ENCODE measurements at regions not wholly inside any gene's neighbourhood (a gene's known extent, or its start where the extent isn't known, plus 50 kb on each side); places are given as distances from the start of the nearest gene placed in this dataset.

- H3K4me1 ChIP-seq (ENCODE audit: control insufficient read depth, insufficient read depth, low read length, poor library complexity, severe bottlenecking), result no peaks in the 10 kb centered on the region
- no peak overlapping the region for H3K27ac ChIP-seq (ENCODE audit: insufficient read depth, low read length, poor library complexity, severe bottlenecking)
- no peaks in the 10 kb centered on the region for H3K9me3 ChIP-seq (ENCODE audit: control insufficient read depth, low read length)
- H3K4me3 ChIP-seq (ENCODE audit: insufficient read depth, low read depth, low read length, poor library complexity, severe bottlenecking), result no peak overlapping the region
- no peak for DNase-seq
- no peaks in the 10 kb centered on the region for H3K36me3 ChIP-seq (ENCODE audit: control insufficient read depth, insufficient read depth, low read length)
- no peaks in the 10 kb centered on the region for H3K27me3 ChIP-seq (replicated peaks; ENCODE audit: control insufficient read depth, insufficient read depth, low read length, poor library complexity, severe bottlenecking)
Measured at GRCh38 chr13:65830411-65831205, 1399.5 kb downstream of the PCDH9 start.

GRCh38 chr13:65829241-65830008 lies 1400.7 kb downstream of the PCDH9 start:
- Histone ChIP-seq H3K4me1 (ENCODE audit: control insufficient read depth, insufficient read depth, low read length, poor library complexity, severe bottlenecking) (no peaks in the 10 kb centered on the region), H3K9me3 (ENCODE audit: control insufficient read depth, low read length) (no peaks in the 10 kb centered on the region), H3K36me3 (ENCODE audit: control insufficient read depth, insufficient read depth, low read length) (no peaks in the 10 kb centered on the region), H3K27me3 (replicated peaks; ENCODE audit: control insufficient read depth, insufficient read depth, low read length, poor library complexity, severe bottlenecking) (no peaks in the 10 kb centered on the region), H3K4me3 (ENCODE audit: insufficient read depth, low read depth, low read length, poor library complexity, severe bottlenecking) (no peak overlapping the region), H3K27ac (ENCODE audit: insufficient read depth, low read length, poor library complexity, severe bottlenecking) (no peak overlapping the region)
- no peak for DNase-seq

- no peaks in the 10 kb centered on the region for H3K9me3 ChIP-seq (ENCODE audit: control insufficient read depth, low read length)
- H3K27me3 ChIP-seq (replicated peaks; ENCODE audit: control insufficient read depth, insufficient read depth, low read length, poor library complexity, severe bottlenecking), result no peaks in the 10 kb centered on the region
- H3K4me1 ChIP-seq (ENCODE audit: control insufficient read depth, insufficient read depth, low read length, poor library complexity, severe bottlenecking), result no peaks in the 10 kb centered on the region
- no peak for DNase-seq
- no peaks in the 10 kb centered on the region for H3K36me3 ChIP-seq (ENCODE audit: control insufficient read depth, insufficient read depth, low read length)
- no peak overlapping the region for H3K4me3 ChIP-seq (ENCODE audit: insufficient read depth, low read depth, low read length, poor library complexity, severe bottlenecking)
- H3K27ac ChIP-seq (ENCODE audit: insufficient read depth, low read length, poor library complexity, severe bottlenecking), result no peak overlapping the region
Measured at GRCh38 chr13:65826657-65827056, 1403.5 kb downstream of the PCDH9 start.

- Histone ChIP-seq H3K4me1 (ENCODE audit: control insufficient read depth, insufficient read depth, low read length, poor library complexity, severe bottlenecking) (no peaks in the 10 kb centered on the region), H3K4me3 (ENCODE audit: insufficient read depth, low read depth, low read length, poor library complexity, severe bottlenecking) (no peak overlapping the region), H3K9me3 (ENCODE audit: control insufficient read depth, low read length) (no peaks in the 10 kb centered on the region), H3K27ac (ENCODE audit: insufficient read depth, low read length, poor library complexity, severe bottlenecking) (no peak overlapping the region), H3K27me3 (replicated peaks; ENCODE audit: control insufficient read depth, insufficient read depth, low read length, poor library complexity, severe bottlenecking) (no peaks in the 10 kb centered on the region), H3K36me3 (ENCODE audit: control insufficient read depth, insufficient read depth, low read length) (no peaks in the 10 kb centered on the region)
- no peak for DNase-seq
Measured at GRCh38 chr13:65825039-65825438, 1405.1 kb downstream of the PCDH9 start.

- H3K9me3 ChIP-seq (ENCODE audit: control insufficient read depth, low read length), result no peaks in the 10 kb centered on the region
- H3K36me3 ChIP-seq (ENCODE audit: control insufficient read depth, insufficient read depth, low read length), result no peaks in the 10 kb centered on the region
- DNase-seq, result no peak
- H3K4me1 ChIP-seq (ENCODE audit: control insufficient read depth, insufficient read depth, low read length, poor library complexity, severe bottlenecking), result no peaks in the 10 kb centered on the region
- no peak overlapping the region for H3K4me3 ChIP-seq (ENCODE audit: insufficient read depth, low read depth, low read length, poor library complexity, severe bottlenecking)
- H3K27ac ChIP-seq (ENCODE audit: insufficient read depth, low read length, poor library complexity, severe bottlenecking), result no peak overlapping the region
- H3K27me3 ChIP-seq (replicated peaks; ENCODE audit: control insufficient read depth, insufficient read depth, low read length, poor library complexity, severe bottlenecking), result no peaks in the 10 kb centered on the region
Measured at GRCh38 chr13:65808061-65808460, 1422.1 kb downstream of the PCDH9 start.

GRCh38 chr13:65803530-65804392 lies 1426.4 kb downstream of the PCDH9 start:
- no peaks in the 10 kb centered on the region for H3K4me1 ChIP-seq (ENCODE audit: control insufficient read depth, insufficient read depth, low read length, poor library complexity, severe bottlenecking)
- H3K36me3 ChIP-seq (ENCODE audit: control insufficient read depth, insufficient read depth, low read length), result no peaks in the 10 kb centered on the region
- no peaks in the 10 kb centered on the region for H3K27me3 ChIP-seq (replicated peaks; ENCODE audit: control insufficient read depth, insufficient read depth, low read length, poor library complexity, severe bottlenecking)
- no peaks in the 10 kb centered on the region for H3K9me3 ChIP-seq (ENCODE audit: control insufficient read depth, low read length)
- H3K4me3 ChIP-seq (ENCODE audit: insufficient read depth, low read depth, low read length, poor library complexity, severe bottlenecking), result no peak overlapping the region
- H3K27ac ChIP-seq (ENCODE audit: insufficient read depth, low read length, poor library complexity, severe bottlenecking), result no peak overlapping the region
- DNase-seq, result no peak

- no peak for DNase-seq
- Histone ChIP-seq H3K9me3 (ENCODE audit: control insufficient read depth, low read length) (no peaks in the 10 kb centered on the region), H3K27me3 (replicated peaks; ENCODE audit: control insufficient read depth, insufficient read depth, low read length, poor library complexity, severe bottlenecking) (no peaks in the 10 kb centered on the region), H3K4me3 (ENCODE audit: insufficient read depth, low read depth, low read length, poor library complexity, severe bottlenecking) (no peak overlapping the region), H3K4me1 (ENCODE audit: control insufficient read depth, insufficient read depth, low read length, poor library complexity, severe bottlenecking) (no peaks in the 10 kb centered on the region), H3K27ac (ENCODE audit: insufficient read depth, low read length, poor library complexity, severe bottlenecking) (no peak overlapping the region), H3K36me3 (ENCODE audit: control insufficient read depth, insufficient read depth, low read length) (no peaks in the 10 kb centered on the region)
Measured at GRCh38 chr13:65789815-65790214, 1440.3 kb downstream of the PCDH9 start.

- H3K27ac ChIP-seq (ENCODE audit: insufficient read depth, low read length, poor library complexity, severe bottlenecking), result no peak overlapping the region
- H3K9me3 ChIP-seq (ENCODE audit: control insufficient read depth, low read length), result no peaks in the 10 kb centered on the region
- no peaks in the 10 kb centered on the region for H3K36me3 ChIP-seq (ENCODE audit: control insufficient read depth, insufficient read depth, low read length)
- no peak for DNase-seq
- no peaks in the 10 kb centered on the region for H3K27me3 ChIP-seq (replicated peaks; ENCODE audit: control insufficient read depth, insufficient read depth, low read length, poor library complexity, severe bottlenecking)
- H3K4me1 ChIP-seq (ENCODE audit: control insufficient read depth, insufficient read depth, low read length, poor library complexity, severe bottlenecking), result no peaks in the 10 kb centered on the region
- no peak overlapping the region for H3K4me3 ChIP-seq (ENCODE audit: insufficient read depth, low read depth, low read length, poor library complexity, severe bottlenecking)
Measured at GRCh38 chr13:65787082-65787481, 1443.1 kb downstream of the PCDH9 start.

- H3K9me3 ChIP-seq (ENCODE audit: control insufficient read depth, low read length), result no peaks in the 10 kb centered on the region
- H3K4me1 ChIP-seq (ENCODE audit: control insufficient read depth, insufficient read depth, low read length, poor library complexity, severe bottlenecking), result no peaks in the 10 kb centered on the region
- no peaks in the 10 kb centered on the region for H3K36me3 ChIP-seq (ENCODE audit: control insufficient read depth, insufficient read depth, low read length)
- no peaks in the 10 kb centered on the region for H3K27me3 ChIP-seq (replicated peaks; ENCODE audit: control insufficient read depth, insufficient read depth, low read length, poor library complexity, severe bottlenecking)
- H3K4me3 ChIP-seq (ENCODE audit: insufficient read depth, low read depth, low read length, poor library complexity, severe bottlenecking), result no peak overlapping the region
- no peak for DNase-seq
- no peak overlapping the region for H3K27ac ChIP-seq (ENCODE audit: insufficient read depth, low read length, poor library complexity, severe bottlenecking)
Measured at GRCh38 chr13:65784088-65784816, 1445.9 kb downstream of the PCDH9 start.

Measured in effector memory CD4-positive, alpha-beta T cell (primary cell).